GM21576 (cell line): ENCODE measurements at regions not wholly inside any gene's neighbourhood (a gene's known extent, or its start where the extent isn't known, plus 50 kb on each side); places are given as distances from the start of the nearest gene placed in this dataset.

Experiments used
- ATAC-seq: cut with Tn5 transposase; IDR thresholded peaks from one replicate; pipeline ENCODE4 v1.9.1; 2021; ENCODE audit warnings: mild to moderate bottlenecking, moderate library complexity; ENCODE audit not compliant: unreplicated experiment

DNA sequence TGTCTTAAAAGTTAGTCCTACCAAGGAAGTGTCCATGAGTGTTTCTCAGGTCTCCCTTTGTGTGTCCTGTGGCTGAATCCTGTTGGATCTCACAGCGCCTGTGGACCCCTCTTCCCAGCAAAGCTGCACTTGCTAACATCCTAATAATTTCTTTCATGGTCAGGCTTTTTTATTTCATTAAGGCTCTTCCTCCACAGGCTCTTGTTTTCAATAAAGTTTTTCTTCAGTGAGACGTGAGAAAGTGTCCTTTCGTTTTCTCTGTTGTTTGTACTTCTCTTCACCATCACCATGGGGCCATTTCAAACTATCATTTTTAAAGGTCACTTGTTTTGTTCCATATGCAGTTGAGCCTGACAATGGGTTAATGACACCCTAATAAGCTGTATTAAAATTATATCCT, 231.5 kb downstream of the LMO4 start:
- no peak for ATAC-seq

- ATAC-seq, result no peak
These were observed 232.1 kb downstream of the LMO4 start for GRCh38 chr1:87560601-87561360.

GRCh38 chr1:87563211-87563610, 234.5 kb downstream of the LMO4 start:
- ATAC-seq, result no peak

GRCh38 chr1:87565861-87566260, 237.2 kb downstream of the LMO4 start:
- ATAC-seq, result no peak

GRCh38 chr1:87568005-87568404, 239.3 kb downstream of the LMO4 start:
- ATAC-seq, result no peak

GRCh38 chr1:87568911-87569310, 240.2 kb downstream of the LMO4 start:
- no peak for ATAC-seq

GRCh38 chr1:87572008-87572407, 243.3 kb downstream of the LMO4 start:
- no peak for ATAC-seq

GRCh38 chr1:87572891-87573290, 244.2 kb downstream of the LMO4 start:
- ATAC-seq, result no peak

DNA sequence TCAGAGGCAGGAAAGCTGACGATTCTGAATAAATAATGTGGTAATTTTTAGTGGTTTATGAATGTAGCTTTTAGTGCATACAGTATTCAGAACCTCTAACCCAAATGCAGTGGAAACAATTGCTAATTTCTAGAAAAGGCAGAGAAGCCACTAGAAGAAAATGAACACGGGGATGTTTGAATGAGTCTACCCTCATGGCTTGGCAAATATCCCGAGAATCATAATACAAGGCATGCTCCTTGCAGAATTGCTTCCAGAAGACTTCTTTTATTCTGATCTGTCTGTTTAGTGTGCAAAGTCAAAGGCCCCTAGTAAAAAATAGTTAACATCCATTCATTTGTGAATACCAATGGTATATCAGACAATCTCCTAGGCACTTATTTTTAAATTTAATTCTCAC, 246.8 kb downstream of the LMO4 start:
- ATAC-seq, result no peak

GRCh38 chr1:87578464-87578863, 249.8 kb downstream of the LMO4 start:
- no peak for ATAC-seq

- ATAC-seq, result no peak
These were observed 254.8 kb downstream of the LMO4 start for GRCh38 chr1:87583459-87583858.

DNA sequence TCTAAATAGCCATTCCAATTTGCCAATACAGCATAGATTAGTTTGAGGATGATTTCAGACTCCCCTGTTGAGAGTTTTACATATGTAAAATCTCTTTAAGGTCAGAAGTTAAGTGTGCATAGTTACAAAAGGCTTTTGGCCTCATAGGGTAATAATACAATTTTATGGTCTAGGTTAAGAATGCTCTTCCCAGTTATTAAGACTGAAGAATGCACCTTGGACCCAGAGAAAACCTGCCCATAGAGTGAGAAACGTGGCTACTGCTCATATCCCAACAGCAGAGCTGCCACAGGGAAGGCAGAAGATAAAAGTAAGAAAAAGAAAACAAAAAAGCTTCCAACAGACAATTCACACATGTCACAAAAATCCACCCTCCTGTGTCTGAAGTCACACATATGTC, 255.9 kb downstream of the LMO4 start:
- ATAC-seq, result no peak

- ATAC-seq, result no peak
These were observed 257.8 kb downstream of the LMO4 start for GRCh38 chr1:87586501-87586900.

DNA sequence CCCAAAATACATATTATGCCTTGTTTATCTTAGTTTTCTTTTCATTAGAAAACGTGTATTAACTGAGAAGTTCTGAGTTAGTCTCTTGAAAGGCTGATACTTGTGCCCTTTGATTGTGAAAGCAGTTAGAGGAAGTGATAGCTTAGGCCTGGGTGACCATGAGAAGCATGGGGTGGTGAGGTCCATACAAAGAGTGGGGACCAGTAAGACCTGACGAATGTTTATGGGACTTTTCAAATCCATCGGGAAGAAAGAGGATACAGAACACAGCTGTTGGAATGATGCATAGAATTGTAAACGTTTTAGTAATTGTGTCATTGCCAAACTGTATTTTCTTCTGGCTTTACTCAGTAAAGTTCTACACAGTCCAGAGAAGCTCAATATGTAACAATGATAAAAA, 259.8 kb downstream of the LMO4 start:
- ATAC-seq, result peak; percentile 73

GRCh38 chr1:87591492-87591891, 262.8 kb downstream of the LMO4 start:
- no peak for ATAC-seq

GRCh38 chr1:87592156-87592555, 263.5 kb downstream of the LMO4 start:
- ATAC-seq, result peak; percentile 86

DNA sequence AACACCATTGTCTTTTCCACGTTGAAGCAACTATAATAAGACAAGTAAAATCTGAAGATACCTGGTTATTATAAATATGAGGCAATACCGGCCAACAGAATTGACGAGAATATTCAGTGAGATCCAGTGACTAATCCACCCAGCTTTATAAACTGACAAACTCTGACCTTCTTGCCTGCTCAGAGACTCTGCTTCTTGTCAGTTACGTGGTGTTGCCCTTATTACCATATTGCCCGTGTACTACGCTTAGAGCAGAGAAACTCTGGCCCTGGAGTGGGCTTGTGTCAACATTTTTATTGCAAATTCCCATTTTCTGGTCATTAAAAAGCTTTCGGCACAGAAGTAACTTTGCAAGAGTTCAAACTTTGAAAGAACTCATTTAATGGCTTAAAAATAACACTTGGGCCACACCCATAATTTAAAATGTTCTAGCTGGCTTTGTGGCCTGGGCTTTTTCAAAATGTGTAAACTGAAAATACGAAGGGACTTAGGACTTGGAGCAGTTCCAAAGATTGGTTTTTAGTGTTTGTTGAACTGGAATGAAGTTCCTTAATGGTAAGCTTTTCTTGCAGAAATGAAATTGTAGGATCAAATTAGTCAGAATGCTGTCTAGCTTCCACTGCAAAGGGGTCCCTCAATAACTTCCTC, 266.2 kb downstream of the LMO4 start:
- ATAC-seq, result no peak

DNA sequence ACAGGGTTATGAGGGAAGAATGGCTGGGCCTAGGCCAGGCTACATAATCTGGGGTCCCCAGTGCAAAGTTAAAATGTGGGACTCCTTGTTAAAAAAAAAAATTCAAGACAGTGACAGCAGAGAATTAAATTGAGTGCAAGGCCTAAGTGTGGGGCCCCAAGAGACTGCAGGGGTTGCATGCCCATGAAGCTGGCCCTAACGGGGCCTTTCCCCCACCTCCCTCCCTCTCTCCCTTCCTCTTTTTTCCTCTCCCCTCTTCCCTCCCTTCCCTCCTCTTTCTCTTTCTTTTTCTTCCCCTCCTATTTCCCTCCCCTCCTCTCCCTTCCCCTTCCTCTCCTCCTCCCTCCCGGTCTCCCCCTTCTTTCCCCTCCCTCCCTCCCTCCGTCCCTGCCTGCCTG, 266.7 kb downstream of the LMO4 start:
- no peak for ATAC-seq

GRCh38 chr1:87598429-87598828, 269.7 kb downstream of the LMO4 start:
- ATAC-seq, result no peak

GRCh38 chr1:87599569-87599968, 270.9 kb downstream of the LMO4 start:
- no peak for ATAC-seq

- no peak for ATAC-seq
These were observed 271.6 kb downstream of the LMO4 start for GRCh38 chr1:87600055-87600850.

- ATAC-seq, result no peak
These were observed 272.2 kb downstream of the LMO4 start for GRCh38 chr1:87600854-87601253.
